ENCODE measurements at regions not wholly inside any gene's neighbourhood (a gene's known extent, or its start where the extent isn't known, plus 50 kb on each side); places are given as distances from the start of the nearest gene placed in this dataset.

DNA sequence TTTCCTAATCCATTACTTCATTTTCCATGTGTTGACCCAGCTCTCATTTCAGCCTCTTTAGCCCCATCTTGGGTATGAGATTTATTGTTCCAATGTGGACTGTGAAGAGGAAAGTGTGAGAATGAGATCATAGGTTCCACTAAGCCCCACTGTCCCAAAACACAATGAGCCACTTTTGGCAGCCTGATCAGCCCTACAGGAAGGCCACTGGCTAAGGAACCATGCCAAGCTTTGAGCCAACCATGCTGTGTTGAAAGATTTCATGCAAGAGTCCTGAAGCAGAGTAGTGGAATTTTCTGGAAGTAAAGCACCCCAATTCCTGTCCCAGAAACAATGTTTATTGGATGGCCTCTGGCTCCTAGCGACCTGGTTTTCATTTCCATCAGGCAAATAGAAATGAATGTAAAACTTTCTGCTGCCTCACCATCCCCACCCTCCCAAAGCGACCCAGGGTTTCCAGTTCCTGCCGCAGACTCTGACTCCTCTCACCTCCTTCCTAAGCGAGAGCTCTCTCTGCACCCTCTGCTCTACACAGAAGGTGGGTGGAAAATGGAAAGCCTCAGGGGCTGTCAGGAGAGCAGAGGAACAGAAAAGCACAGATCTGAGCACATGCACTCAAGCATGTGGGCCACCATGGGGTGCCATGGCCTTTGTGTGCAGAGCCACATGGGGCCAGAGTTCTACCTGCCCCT is 73.1 kb downstream of the KCTD12 start:
- H3K27ac ChIP-seq (ENCODE audit: insufficient read depth, low read depth, low read length): no peak overlapping the region
- peak; percentile 68 for FAIRE-seq
- no peaks in the 10 kb centered on the region for H3K27me3 ChIP-seq (ENCODE audit: control insufficient read depth in 2 of 2, insufficient read depth in 2 of 2, low read length in 2 of 2)
- no peaks in the 10 kb centered on the region for H3K9me1 ChIP-seq (replicated peaks; ENCODE audit: control insufficient read depth, extremely low read depth, insufficient read depth, low read length)
- DNase-seq (ENCODE audit: low read depth, low spot score): peak; percentile 94
- no peak overlapping the region for H3K4me2 ChIP-seq (ENCODE audit: insufficient read depth, low read length)
- dilution Hi-C loops (cut with MboI; ENCODE audit: extremely low pct_ligation_motif_present, low sequenced_read_pairs): no loop called here
- TF ChIP-seq EZH2 (IDR thresholded peaks at IDR 0.05; ENCODE audit: borderline replicate concordance, low read depth, low read length, severe bottlenecking) (no peak), MYC (IDR thresholded peaks at IDR 0.05; ENCODE audit: low read depth, low read length) (no peak), JUN (IDR thresholded peaks at IDR 0.05; ENCODE audit: borderline replicate concordance, insufficient read depth, insufficient read length, low read depth) (peak; percentile 69)
- TF ChIP-seq, protein P1, sequence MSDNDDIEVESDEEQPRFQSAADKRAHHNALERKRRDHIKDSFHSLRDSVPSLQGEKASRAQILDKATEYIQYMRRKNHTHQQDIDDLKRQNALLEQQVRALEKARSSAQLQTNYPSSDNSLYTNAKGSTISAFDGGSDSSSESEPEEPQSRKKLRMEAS (IDR thresholded peaks at IDR 0.05; ENCODE audit: insufficient read depth, insufficient read length): no peak
- H2AFZ ChIP-seq (ENCODE audit: low read depth, low read length): no peak overlapping the region
- no peaks in the 10 kb centered on the region for H3K36me3 ChIP-seq (ENCODE audit: control insufficient read depth in 2 of 2, extremely low read depth in 1 of 2, insufficient read depth in 2 of 2, low read length in 2 of 2)
- no peak overlapping the region for H3K9ac ChIP-seq (replicated peaks; ENCODE audit: extremely low read depth, insufficient read depth, low read length)
- POLR2A ChIA-PET: no interaction called here
- H3K9me3 ChIP-seq (replicated peaks; ENCODE audit: control insufficient read depth, insufficient read depth, low read length): peaks cover 2% of the 10 kb centered on the region
- intact Hi-C loops (cut with micrococcal nuclease): no loop called here
- peaks cover 9% of the 10 kb centered on the region for H3K4me1 ChIP-seq (ENCODE audit: control insufficient read depth, extremely low read depth, insufficient read depth, low read length)
- CTCF ChIA-PET: interaction anchor here (0.6 to 1.9 kb wide), 5 partner anchors 16 to 944 kb away, joined by 3 to 10 read pairs (median 4); no protein-coding TSS in a partner anchor
- H4K20me1 ChIP-seq (replicated peaks; ENCODE audit: control insufficient read depth, extremely low read depth, insufficient read depth, low read length): no peaks in the 10 kb centered on the region
- no peaks in the 10 kb centered on the region for H3K79me2 ChIP-seq (ENCODE audit: control insufficient read depth, insufficient read depth, low read length)
- H3K4me3 ChIP-seq (replicated peaks in 1 of 3; ENCODE audit: insufficient read depth in 1 of 3, low read depth in 1 of 3, low read length in 3 of 3): no peak overlapping the region
- BruUV-seq (replicated peaks): no TSS peak

DNA sequence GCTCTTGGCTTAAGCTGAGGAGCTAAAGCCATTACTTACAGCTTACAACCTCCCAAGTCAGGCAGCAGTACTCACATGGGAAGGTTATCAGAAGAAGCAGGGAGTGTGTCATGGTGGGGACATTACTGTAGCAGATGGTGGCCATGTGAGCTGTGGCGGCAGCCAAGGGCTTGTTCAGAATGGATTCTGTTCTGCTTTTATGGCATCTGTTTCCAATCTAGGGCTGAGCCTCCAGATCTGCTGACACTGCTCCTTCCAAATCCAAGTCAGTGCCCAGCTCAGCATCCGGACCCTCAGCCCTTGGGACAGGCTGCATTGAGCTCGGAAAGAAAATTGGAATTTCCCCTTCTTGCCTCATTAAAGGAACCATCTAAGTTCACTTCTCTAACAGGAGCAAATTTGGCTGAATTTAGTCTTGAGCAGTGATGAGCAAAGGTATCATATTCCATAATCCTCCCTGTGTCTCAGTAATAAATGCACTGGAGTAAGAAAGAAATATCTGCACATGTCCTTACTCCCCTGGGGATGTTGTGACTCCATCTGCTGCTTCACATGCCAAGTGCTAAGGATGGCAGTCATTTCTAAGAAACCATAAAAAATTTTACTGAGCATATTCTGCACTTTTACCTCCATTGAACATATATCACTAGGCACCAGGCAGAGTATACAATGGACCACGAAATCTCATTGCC is 73.9 kb downstream of the KCTD12 start:
- Histone ChIP-seq H4K20me1 (replicated peaks; ENCODE audit: control insufficient read depth, extremely low read depth, insufficient read depth, low read length) (no peaks in the 10 kb centered on the region), H3K9me3 (replicated peaks; ENCODE audit: control insufficient read depth, insufficient read depth, low read length) (peaks cover 2% of the 10 kb centered on the region), H3K4me2 (ENCODE audit: insufficient read depth, low read length) (no peak overlapping the region), H3K9ac (replicated peaks; ENCODE audit: extremely low read depth, insufficient read depth, low read length) (no peak overlapping the region), H3K36me3 (ENCODE audit: control insufficient read depth in 2 of 2, extremely low read depth in 1 of 2, insufficient read depth in 2 of 2, low read length in 2 of 2) (no peaks in the 10 kb centered on the region), H3K27me3 (ENCODE audit: control insufficient read depth in 2 of 2, insufficient read depth in 2 of 2, low read length in 2 of 2) (no peaks in the 10 kb centered on the region), H3K79me2 (ENCODE audit: control insufficient read depth, insufficient read depth, low read length) (no peaks in the 10 kb centered on the region), H3K27ac (ENCODE audit: insufficient read depth, low read depth, low read length) (no peak overlapping the region), H3K4me3 (replicated peaks in 1 of 3; ENCODE audit: insufficient read depth in 1 of 3, low read depth in 1 of 3, low read length in 3 of 3) (no peak overlapping the region), H2AFZ (ENCODE audit: low read depth, low read length) (no peak overlapping the region), H3K4me1 (ENCODE audit: control insufficient read depth, extremely low read depth, insufficient read depth, low read length) (peaks cover 9% of the 10 kb centered on the region), H3K9me1 (replicated peaks; ENCODE audit: control insufficient read depth, extremely low read depth, insufficient read depth, low read length) (no peaks in the 10 kb centered on the region)
- FAIRE-seq: no peak
- no peak for TF ChIP-seq FOS (IDR thresholded peaks at IDR 0.05; ENCODE audit: borderline replicate concordance, insufficient read depth, low read length)
- no peak for TF ChIP-seq GATA2 (IDR thresholded peaks at IDR 0.05; ENCODE audit: insufficient read depth, insufficient read length, low read depth, low read length)
- no peak for TF ChIP-seq EZH2 (IDR thresholded peaks at IDR 0.05; ENCODE audit: borderline replicate concordance, low read depth, low read length, severe bottlenecking)
- TF ChIP-seq, protein P1 (IDR thresholded peaks at IDR 0.05; ENCODE audit: insufficient read depth, insufficient read length): no peak
- BruUV-seq (replicated peaks): no TSS peak
- DNase-seq (ENCODE audit: low read depth, low spot score): no peak
- dilution Hi-C loops (cut with MboI; ENCODE audit: extremely low pct_ligation_motif_present, low sequenced_read_pairs): no loop called here
- CTCF ChIA-PET: interaction anchor here (1.3 to 1.9 kb wide), 4 partner anchors 17 to 936 kb away, joined by 3 to 10 read pairs (median 4); no protein-coding TSS in a partner anchor
- intact Hi-C loops (cut with micrococcal nuclease): no loop called here
- POLR2A ChIA-PET: no interaction called here

Measured in endothelial cell of umbilical vein (primary cell).